WTC11 (cell line): ENCODE measurements at regions not wholly inside any gene's neighbourhood (a gene's known extent, or its start where the extent isn't known, plus 50 kb on each side); places are given as distances from the start of the nearest gene placed in this dataset.
A peak's percentile ranks its signal among the peaks of the same experiment; 100 is the strongest.

Experiments
- ATAC-seq: fragments of 200-7000 bp; cut with Tn5 transposase; 2 replicates; pipeline ENCODE4 v1.10.0; 2021; ENCODE audit warnings: mild to moderate bottlenecking, moderate library complexity
- CTCF ChIA-PET: fragments of 300-600 bp; sonication (Branson Sonifier 250); formaldehyde crosslinking; loops from one replicate; lab custom pipeline; 2021; ENCODE audit warnings: antibody characterized with exemption; lab: Charles Lee
- POLR2A ChIA-PET: fragments of 350-600 bp; sonication (Branson Sonifier 250); formaldehyde crosslinking; loops from one replicate; lab custom pipeline; 2021; ENCODE audit warnings: antibody characterized with exemption; lab: Charles Lee
- DNase-seq: peaks from one replicate; pipeline ENCODE4 v3.0.0; 2021; ENCODE audit warnings: low spot score
- H3K27ac Mint-ChIP-seq: 2 replicates; pipeline ENCODE4 v1.8.0; 2021; ENCODE audit warnings: mixed read lengths
- H3K27me3 Mint-ChIP-seq: 2 replicates; pipeline ENCODE4 v1.8.0; 2021; ENCODE audit warnings: low read depth, mild to moderate bottlenecking, moderate library complexity, mixed read lengths
- H3K36me3 Mint-ChIP-seq: 2 replicates; pipeline ENCODE4 v1.8.0; 2021; ENCODE audit warnings: mixed read lengths
- H3K4me1 Mint-ChIP-seq: 2 replicates; pipeline ENCODE4 v1.8.0; 2022; ENCODE audit warnings: mixed read lengths
- H3K4me3 Mint-ChIP-seq: 2 replicates; pipeline ENCODE4 v1.8.0; 2021; ENCODE audit warnings: mild to moderate bottlenecking, moderate library complexity, mixed read lengths
- H3K9me3 Mint-ChIP-seq: 2 replicates; pipeline ENCODE4 v1.8.0; 2021; ENCODE audit warnings: mixed read lengths
- FOXJ3 ChIP-seq: sonication (generic); formaldehyde crosslinking; IDR thresholded peaks from 2 replicates; pipeline ENCODE4 v1.9.0; 2021; ENCODE audit warnings: missing genetic modification reagents, mild to moderate bottlenecking, borderline replicate concordance
- FOXP4 ChIP-seq: sonication (generic); formaldehyde crosslinking; IDR thresholded peaks from 2 replicates; pipeline ENCODE4 v1.8.0; 2022; ENCODE audit warnings: mild to moderate bottlenecking, missing genetic modification reagents
- GTF2I ChIP-seq: fragments of 250-450 bp; sonication (Bioruptor Pico); conservative IDR thresholded peaks from 2 replicates; pipeline ENCODE4 v1.4.0; 2021; ENCODE audit warnings: mild to moderate bottlenecking
- HMGXB4 ChIP-seq: sonication (generic); formaldehyde crosslinking; IDR thresholded peaks from 2 replicates; pipeline ENCODE4 v1.8.1; 2023; ENCODE audit warnings: mild to moderate bottlenecking, moderate library complexity, missing genetic modification reagents
- MYBL2 ChIP-seq: sonication (generic); formaldehyde crosslinking; IDR thresholded peaks from 2 replicates; pipeline ENCODE4 v1.8.1; 2023; ENCODE audit warnings: mild to moderate bottlenecking, moderate library complexity, missing genetic modification reagents
- PRRX2 ChIP-seq: fragments of 250-450 bp; sonication (Bioruptor Pico); IDR thresholded peaks from 2 replicates; pipeline ENCODE4 v1.8.0; 2021; ENCODE audit warnings: mild to moderate bottlenecking
- SMAD3 ChIP-seq: sonication (generic); formaldehyde crosslinking; IDR thresholded peaks from 2 replicates; pipeline ENCODE4 v1.8.0; 2022; ENCODE audit warnings: missing genetic modification reagents, mild to moderate bottlenecking, borderline replicate concordance
- SP1 ChIP-seq: sonication (generic); formaldehyde crosslinking; conservative IDR thresholded peaks from 2 replicates; pipeline ENCODE4 v1.8.1; 2022; ENCODE audit warnings: missing genetic modification reagents
- TCF7 ChIP-seq: sonication (generic); formaldehyde crosslinking; IDR thresholded peaks from 2 replicates; pipeline ENCODE4 v1.8.0; 2022; ENCODE audit warnings: mild to moderate bottlenecking, low read depth, missing genetic modification reagents, moderate library complexity
- ZNF138 ChIP-seq: sonication (generic); formaldehyde crosslinking; conservative IDR thresholded peaks from 2 replicates; pipeline ENCODE4 v1.8.1; 2022; ENCODE audit warnings: mild to moderate bottlenecking, moderate library complexity, missing genetic modification reagents
- ZNF232 ChIP-seq: sonication (generic); formaldehyde crosslinking; IDR thresholded peaks from 2 replicates; pipeline ENCODE4 v1.8.0; 2022; ENCODE audit warnings: mild to moderate bottlenecking, missing genetic modification reagents
- ZNF263 ChIP-seq: sonication (generic); formaldehyde crosslinking; IDR thresholded peaks from 2 replicates; pipeline ENCODE4 v1.8.1; 2022; ENCODE audit warnings: low read depth, mild to moderate bottlenecking, moderate library complexity, missing genetic modification reagents
- TF ChIP-seq, protein P1 (sequence below): sonication (generic); formaldehyde crosslinking; conservative IDR thresholded peaks from 2 replicates; pipeline ENCODE4 v1.8.1; 2023; ENCODE audit warnings: mild to moderate bottlenecking, low read depth, missing genetic modification reagents, moderate library complexity
- TF ChIP-seq, protein P2 (sequence below): fragments of 250-450 bp; sonication (Bioruptor Pico); IDR thresholded peaks from 2 replicates; pipeline ENCODE4 v1.9.0; 2021; ENCODE audit warnings: mild to moderate bottlenecking
- TF ChIP-seq, protein P3 (sequence below): sonication (generic); formaldehyde crosslinking; IDR thresholded peaks from 2 replicates; pipeline ENCODE4 v1.8.0; 2023; ENCODE audit warnings: mild to moderate bottlenecking, missing genetic modification reagents

GRCh38 chr4:26131711-26132110 is 189.1 kb upstream of the RBPJ start:
- no peak for DNase-seq
- Mint-ChIP-seq H3K36me3 (no peaks in the 10 kb centered on the region), H3K27ac (no peak overlapping the region), H3K27me3 (no peaks in the 10 kb centered on the region; the same call in 1 of the 2 replicates), H3K4me3 (no peak overlapping the region), H3K9me3 (peaks cover 26% of the 10 kb centered on the region), H3K4me1 (no peaks in the 10 kb centered on the region)
- ATAC-seq: no peak
- POLR2A ChIA-PET: no interaction called here
- CTCF ChIA-PET: interaction anchor here (1.1 to 1.2 kb wide), 2 partner anchors 20 to 70 kb away, joined by 3 to 5 read pairs; no protein-coding TSS in a partner anchor
- TF ChIP-seq GTF2I: no peak
- TF ChIP-seq, protein P1, sequence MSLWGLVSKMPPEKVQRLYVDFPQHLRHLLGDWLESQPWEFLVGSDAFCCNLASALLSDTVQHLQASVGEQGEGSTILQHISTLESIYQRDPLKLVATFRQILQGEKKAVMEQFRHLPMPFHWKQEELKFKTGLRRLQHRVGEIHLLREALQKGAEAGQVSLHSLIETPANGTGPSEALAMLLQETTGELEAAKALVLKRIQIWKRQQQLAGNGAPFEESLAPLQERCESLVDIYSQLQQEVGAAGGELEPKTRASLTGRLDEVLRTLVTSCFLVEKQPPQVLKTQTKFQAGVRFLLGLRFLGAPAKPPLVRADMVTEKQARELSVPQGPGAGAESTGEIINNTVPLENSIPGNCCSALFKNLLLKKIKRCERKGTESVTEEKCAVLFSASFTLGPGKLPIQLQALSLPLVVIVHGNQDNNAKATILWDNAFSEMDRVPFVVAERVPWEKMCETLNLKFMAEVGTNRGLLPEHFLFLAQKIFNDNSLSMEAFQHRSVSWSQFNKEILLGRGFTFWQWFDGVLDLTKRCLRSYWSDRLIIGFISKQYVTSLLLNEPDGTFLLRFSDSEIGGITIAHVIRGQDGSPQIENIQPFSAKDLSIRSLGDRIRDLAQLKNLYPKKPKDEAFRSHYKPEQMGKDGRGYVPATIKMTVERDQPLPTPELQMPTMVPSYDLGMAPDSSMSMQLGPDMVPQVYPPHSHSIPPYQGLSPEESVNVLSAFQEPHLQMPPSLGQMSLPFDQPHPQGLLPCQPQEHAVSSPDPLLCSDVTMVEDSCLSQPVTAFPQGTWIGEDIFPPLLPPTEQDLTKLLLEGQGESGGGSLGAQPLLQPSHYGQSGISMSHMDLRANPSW (CRISPR knock-in tag): no peak
- TF ChIP-seq ZNF263 (CRISPR knock-in tag): no peak
- no peak for TF ChIP-seq ZNF138 (CRISPR knock-in tag)
- no peak for TF ChIP-seq PRRX2 (CRISPR knock-in tag)
- TF ChIP-seq FOXP4 (CRISPR knock-in tag): no peak
- TF ChIP-seq, protein P2, sequence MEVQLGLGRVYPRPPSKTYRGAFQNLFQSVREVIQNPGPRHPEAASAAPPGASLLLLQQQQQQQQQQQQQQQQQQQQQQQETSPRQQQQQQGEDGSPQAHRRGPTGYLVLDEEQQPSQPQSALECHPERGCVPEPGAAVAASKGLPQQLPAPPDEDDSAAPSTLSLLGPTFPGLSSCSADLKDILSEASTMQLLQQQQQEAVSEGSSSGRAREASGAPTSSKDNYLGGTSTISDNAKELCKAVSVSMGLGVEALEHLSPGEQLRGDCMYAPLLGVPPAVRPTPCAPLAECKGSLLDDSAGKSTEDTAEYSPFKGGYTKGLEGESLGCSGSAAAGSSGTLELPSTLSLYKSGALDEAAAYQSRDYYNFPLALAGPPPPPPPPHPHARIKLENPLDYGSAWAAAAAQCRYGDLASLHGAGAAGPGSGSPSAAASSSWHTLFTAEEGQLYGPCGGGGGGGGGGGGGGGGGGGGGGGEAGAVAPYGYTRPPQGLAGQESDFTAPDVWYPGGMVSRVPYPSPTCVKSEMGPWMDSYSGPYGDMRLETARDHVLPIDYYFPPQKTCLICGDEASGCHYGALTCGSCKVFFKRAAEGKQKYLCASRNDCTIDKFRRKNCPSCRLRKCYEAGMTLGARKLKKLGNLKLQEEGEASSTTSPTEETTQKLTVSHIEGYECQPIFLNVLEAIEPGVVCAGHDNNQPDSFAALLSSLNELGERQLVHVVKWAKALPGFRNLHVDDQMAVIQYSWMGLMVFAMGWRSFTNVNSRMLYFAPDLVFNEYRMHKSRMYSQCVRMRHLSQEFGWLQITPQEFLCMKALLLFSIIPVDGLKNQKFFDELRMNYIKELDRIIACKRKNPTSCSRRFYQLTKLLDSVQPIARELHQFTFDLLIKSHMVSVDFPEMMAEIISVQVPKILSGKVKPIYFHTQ (CRISPR knock-in tag): no peak

DNA sequence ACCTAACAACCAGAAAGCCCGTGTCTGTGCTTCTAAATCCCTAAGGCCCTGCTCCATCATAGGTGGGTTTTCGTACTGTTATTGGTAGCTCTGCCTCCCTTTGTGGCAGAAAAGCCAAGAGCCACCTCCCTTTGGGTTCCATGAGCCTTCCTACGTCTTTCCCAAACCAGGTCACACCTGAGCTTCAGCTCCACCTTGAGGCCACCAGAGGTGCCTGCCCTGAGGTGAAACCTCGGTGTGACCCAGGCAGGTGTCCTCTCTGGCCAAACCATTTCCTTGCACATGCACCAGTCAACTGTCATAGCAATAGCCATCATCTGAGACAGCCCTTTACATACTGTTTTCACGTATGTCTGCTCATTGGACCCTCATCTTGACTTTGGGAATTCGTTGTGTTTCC is 188.0 kb upstream of the RBPJ start:
- TF ChIP-seq FOXJ3 (CRISPR knock-in tag) (no peak), MYBL2 (CRISPR knock-in tag) (no peak), SP1 (no peak), HMGXB4 (CRISPR knock-in tag) (no peak), ZNF232 (CRISPR knock-in tag) (no peak), SMAD3 (CRISPR knock-in tag) (no peak), TCF7 (CRISPR knock-in tag) (no peak)
- TF ChIP-seq, protein P3, sequence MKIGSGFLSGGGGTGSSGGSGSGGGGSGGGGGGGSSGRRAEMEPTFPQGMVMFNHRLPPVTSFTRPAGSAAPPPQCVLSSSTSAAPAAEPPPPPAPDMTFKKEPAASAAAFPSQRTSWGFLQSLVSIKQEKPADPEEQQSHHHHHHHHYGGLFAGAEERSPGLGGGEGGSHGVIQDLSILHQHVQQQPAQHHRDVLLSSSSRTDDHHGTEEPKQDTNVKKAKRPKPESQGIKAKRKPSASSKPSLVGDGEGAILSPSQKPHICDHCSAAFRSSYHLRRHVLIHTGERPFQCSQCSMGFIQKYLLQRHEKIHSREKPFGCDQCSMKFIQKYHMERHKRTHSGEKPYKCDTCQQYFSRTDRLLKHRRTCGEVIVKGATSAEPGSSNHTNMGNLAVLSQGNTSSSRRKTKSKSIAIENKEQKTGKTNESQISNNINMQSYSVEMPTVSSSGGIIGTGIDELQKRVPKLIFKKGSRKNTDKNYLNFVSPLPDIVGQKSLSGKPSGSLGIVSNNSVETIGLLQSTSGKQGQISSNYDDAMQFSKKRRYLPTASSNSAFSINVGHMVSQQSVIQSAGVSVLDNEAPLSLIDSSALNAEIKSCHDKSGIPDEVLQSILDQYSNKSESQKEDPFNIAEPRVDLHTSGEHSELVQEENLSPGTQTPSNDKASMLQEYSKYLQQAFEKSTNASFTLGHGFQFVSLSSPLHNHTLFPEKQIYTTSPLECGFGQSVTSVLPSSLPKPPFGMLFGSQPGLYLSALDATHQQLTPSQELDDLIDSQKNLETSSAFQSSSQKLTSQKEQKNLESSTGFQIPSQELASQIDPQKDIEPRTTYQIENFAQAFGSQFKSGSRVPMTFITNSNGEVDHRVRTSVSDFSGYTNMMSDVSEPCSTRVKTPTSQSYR (CRISPR knock-in tag): no peak
- Mint-ChIP-seq H3K27me3 (no peaks in the 10 kb centered on the region; the same call in 1 of the 2 replicates), H3K4me3 (no peak overlapping the region), H3K27ac (no peak overlapping the region), H3K4me1 (no peaks in the 10 kb centered on the region), H3K9me3 (peaks cover 22% of the 10 kb centered on the region), H3K36me3 (no peaks in the 10 kb centered on the region)
- ChIA-PET POLR2A (no interaction called here), CTCF (interaction anchor here (1.0 to 2.0 kb wide), 10 partner anchors 22 to 207 kb away, joined by 3 to 9 read pairs (median 5); no protein-coding TSS in a partner anchor)
- DNase-seq: peak; percentile 38
- ATAC-seq: peak; percentile 94
